GM21737 (cell line): ENCODE measurements at regions not wholly inside any gene's neighbourhood (a gene's known extent, or its start where the extent isn't known, plus 50 kb on each side); places are given as distances from the start of the nearest gene placed in this dataset.
"Not testable (repeated sequence)": the region's sequence is repeated elsewhere in the genome, so short reads cannot be mapped to it uniquely, and the experiment has no call there.

Experiments
- ATAC-seq: cut with Tn5 transposase; IDR thresholded peaks from one replicate; pipeline ENCODE4 v1.9.1; 2021; ENCODE audit warnings: mild to moderate bottlenecking, moderate library complexity; ENCODE audit not compliant: unreplicated experiment

DNA sequence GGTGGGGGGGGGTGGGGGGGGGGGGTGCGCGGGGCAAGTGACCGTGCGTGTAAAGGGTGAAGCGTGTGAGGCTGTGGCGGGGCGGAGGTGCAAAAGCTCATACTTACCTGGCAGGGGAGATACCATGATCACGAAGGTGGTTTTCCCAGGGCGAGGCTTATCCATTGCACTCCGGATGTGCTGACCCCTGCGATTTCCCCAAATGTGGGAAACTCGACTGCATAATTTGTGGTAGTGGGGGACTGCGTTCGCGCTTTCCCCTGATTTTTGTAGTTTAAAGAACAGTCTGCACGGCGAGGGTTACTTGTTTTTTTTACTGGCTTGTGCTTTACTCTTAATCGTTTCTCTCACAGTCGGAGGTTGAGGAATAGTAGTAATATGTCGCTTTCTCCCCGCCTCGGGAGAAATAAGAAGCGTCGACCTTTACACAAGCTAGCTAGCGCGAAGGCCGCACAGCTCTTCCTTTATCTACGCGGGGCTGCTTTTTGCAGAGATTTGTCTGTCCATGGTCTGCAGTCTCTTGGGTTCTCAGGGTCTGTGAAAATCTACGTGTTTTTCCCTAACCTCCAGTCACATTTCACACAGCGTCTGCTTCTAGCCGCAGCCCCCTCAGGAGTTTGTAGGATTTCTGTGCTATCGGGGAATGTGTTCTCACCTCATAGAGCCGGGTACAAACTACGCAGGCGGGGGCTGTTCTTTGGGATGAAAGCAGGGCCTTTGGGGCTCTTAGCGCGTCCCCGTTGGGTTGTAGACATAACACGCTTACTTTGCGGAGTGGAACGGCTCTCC lies 148.1 kb upstream of the NOTCH2NLA start:
- peak; percentile 91 for ATAC-seq

- ATAC-seq = peak; percentile 63
Observed at GRCh38 chr1:146376309-146376707, 147.5 kb upstream of the NOTCH2NLA start.

DNA sequence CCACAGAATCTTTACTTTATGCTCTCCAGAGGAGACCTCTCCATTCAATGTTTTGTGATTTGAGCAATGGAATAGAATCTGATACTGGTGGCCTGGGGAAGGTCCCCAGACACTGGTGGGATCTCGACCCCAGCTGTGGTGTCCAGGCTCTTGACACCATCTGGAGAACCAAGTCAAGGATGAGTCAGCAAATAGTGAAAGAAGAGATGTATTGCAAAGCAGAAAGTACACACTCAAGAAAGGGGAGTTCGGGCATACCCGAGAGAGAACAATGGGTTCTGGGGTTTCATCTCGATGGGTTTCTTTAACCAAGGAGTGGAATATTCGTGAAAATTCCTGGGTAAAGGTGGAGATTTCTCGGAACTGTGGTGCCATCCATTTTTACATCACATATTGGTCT lies 146.3 kb upstream of the NOTCH2NLA start:
- not testable (repeated sequence) for ATAC-seq

DNA sequence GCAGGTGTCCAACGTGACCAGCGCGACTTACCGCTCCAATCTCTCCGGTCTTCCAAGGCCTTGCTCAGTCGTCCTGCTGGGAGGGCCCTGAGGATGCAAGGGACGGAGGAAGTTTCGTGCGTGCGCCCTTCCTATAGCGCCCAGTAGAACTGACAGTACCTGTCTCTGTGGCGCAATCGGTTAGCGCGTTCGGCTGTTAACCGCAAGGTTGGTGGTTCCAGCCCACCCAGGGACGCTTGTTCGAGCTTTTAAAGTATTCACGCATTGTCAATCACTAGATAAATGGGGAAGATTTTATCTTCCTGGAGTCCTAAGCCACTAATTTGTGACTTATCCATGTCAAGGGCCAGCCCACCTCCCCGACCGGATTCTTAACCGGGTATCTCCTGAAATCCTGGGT lies 141.1 kb upstream of the NOTCH2NLA start:
- ATAC-seq = not testable (repeated sequence)

GRCh38 chr1:146355373-146355772 lies 126.6 kb upstream of the NOTCH2NLA start:
- ATAC-seq = not testable (repeated sequence)

DNA sequence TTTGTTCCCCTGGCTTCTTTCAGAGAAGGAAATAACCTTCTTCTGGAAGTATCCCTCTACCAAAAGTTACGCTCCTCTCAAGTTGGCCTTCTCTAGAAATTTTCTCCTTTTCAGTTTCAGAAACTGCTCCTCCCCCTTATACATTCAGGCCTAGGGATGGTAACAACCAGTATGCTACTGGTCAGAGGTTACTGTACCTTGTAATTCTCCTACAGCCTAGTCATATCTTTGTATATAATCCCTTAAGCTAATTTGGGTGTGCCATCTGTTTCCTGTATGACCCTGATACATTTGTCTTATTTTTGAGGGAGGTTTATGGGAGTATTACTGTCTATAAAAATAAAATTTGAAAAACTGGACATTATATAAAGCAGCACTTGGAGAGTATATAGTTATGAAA lies 98.0 kb upstream of the NOTCH2NLA start:
- not testable (repeated sequence) for ATAC-seq

DNA sequence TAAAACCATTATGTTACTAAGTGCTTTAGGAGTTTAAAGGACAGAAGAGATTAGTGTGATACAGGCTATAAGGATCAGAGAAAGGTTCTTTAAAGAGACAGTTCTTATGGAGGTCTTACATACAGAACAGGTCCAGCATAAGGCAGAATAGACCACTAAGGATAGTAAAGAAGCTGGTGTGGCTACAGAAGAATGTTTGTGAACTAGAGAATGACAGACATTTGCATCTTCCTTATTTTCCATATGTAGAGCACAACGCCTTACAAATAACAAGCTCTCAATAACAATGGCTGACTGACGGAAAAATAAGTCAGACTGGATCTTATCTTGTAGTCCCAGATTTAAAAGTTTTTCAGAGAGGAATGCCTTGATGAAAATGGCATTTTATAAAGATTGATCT lies 95.6 kb upstream of the NOTCH2NLA start:
- not testable (repeated sequence) for ATAC-seq

DNA sequence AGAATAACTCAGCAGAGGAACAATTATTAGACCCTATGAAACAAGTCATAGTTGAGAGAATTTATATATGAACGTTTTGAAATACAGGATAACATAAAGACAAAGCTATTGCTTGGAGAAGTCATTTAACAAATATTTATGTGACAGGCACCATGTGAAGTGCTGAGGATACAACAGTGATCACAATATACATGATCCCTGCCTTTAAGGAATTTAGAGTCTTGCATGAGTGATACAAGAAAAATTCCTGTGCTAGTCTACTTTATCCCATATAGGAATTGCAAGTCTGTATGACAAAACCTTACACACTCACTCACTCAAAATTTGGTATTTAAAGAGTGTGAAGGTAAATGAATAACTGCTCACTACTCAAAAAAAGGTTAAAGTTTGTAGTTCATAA lies 94.5 kb upstream of the NOTCH2NLA start:
- not testable (repeated sequence) for ATAC-seq

DNA sequence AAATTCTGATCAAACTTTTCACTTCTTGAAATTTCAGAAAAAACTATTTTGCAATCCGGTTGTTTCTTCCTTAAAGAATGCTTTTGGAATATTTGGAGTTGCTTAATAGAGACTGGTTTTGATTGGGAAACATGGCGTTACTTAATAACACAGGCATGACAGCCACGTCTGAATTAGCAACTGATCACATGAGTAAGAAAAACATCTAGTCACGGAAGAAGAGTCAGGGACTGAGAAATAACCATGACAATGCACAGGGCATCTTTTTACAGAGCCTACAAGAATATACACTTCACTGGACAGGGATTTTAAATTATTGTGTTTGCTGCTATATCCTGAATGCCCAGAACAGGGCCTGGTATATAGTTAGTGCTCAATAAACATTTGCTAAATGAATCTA lies 94.1 kb upstream of the NOTCH2NLA start:
- ATAC-seq = not testable (repeated sequence)

GRCh38 chr1:146318715-146319114 lies 89.9 kb upstream of the NOTCH2NLA start:
- ATAC-seq = not testable (repeated sequence)

- not testable (repeated sequence) for ATAC-seq
Observed at GRCh38 chr1:146317785-146318184, 89.0 kb upstream of the NOTCH2NLA start.

DNA sequence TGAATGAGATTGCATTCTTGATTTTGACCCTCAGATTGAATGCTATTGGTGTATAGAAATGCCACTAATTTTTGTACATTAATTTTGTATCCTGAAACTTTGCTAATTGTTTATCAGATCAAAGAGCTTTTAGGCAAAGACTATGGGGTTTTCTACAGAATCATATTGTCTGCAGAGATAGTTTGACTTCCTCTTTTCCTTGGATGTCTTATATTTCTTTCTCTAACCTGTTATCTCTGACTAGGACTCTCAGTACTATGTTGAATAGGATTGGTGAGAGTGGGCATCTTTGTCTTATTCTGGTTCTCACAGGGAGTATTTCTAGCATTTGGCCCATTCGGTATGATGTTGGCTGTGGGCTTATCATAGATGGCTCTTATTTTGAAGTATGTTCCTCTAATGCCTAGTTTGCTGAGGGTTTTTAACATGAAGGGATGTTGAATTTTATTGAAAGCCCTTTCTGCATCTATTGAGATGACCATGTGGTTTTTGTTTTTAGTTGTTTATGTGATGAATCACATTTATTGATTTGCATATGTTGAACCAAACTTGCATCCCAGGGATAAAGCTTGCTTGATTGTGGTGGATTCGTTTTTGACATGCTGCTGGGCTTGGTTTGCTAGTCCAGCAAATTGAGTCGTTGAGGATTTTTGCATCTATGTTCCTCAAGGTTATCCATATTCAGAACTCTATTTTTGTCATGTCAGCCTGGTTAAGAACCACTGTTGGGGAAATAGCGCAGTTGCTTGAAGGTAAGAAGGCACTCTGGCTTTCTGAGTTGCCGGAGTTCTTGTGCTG lies 85.8 kb upstream of the NOTCH2NLA start:
- ATAC-seq = not testable (repeated sequence)

DNA sequence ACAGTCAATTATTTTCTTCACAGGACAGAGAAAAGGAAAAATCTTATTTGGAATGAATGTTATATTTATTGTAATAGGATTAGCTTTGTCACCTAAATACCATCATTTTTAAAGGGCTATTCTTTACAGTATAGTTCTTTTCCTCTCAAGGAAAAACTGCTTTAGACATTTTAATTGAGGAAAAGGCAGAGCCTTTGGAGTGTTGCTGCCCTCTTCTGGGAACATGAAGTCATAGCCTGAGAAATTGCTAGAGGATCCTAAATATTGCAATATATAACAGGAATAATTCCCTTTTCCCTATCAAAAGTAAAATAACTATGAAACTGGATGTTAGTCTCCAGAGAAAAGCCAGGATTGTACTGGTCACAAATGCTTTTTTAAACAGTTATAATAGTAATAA lies 81.8 kb upstream of the NOTCH2NLA start:
- ATAC-seq = not testable (repeated sequence)

GRCh38 chr1:146309427-146309826 lies 80.6 kb upstream of the NOTCH2NLA start:
- ATAC-seq = not testable (repeated sequence)

GRCh38 chr1:146308892-146309291 lies 80.1 kb upstream of the NOTCH2NLA start:
- ATAC-seq = not testable (repeated sequence)

DNA sequence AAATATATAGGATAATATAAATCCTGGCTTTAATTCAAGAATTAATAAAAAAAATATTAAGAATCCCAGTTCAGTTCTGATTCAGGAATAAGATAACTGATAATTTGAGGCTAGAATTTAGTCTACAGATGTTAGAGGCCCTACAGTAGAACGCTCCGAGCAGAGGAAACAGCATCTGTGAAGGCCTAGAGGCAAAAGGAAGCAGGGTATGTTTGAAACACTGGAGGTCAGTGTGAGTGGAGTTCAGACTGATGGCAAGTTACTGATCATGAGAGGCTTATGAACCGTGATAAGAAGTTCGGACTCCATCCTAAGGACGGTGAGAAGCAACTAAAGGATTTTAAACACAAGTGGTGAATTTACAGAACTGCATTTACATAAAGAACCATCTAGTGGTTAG lies 79.3 kb upstream of the NOTCH2NLA start:
- ATAC-seq = not testable (repeated sequence)

DNA sequence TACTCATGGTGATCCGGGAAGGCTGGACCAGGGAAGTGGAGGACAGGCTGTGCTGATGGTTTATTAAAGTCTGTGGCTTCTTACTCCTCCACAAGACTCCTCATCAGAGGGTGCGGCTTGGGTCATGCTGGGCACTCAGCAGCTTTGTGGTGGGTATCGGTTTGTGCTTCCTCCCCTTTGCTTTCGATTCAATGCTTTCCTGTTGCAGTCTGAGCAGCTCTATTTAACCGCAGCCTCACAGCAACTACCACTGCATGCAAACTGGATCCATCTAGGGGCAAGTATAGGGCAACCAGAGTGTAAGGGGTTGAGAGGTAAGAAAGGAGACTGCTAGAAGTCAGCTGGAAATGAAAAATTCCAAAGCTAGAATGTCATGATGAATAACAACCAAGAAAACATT lies 78.8 kb upstream of the NOTCH2NLA start:
- ATAC-seq = peak; percentile 97

DNA sequence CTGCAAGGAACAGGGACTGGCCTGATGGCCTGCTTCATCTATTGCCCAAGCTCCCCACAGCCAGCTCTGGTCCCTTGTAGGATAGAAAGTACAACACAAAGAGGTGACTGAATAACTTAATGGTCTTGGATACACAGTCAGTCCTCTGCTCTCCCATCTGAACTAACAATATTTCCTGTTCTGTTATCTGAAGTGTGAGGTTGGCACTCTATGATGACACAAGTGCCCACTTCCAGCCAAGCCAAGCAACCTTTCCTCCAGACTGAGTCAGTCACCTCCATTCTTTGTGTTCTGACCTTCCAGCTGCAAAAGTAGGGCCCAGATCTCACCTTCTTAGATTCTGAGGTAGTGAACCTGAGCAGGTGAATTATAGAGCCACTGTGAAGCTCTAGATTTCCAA lies 77.8 kb upstream of the NOTCH2NLA start:
- not testable (repeated sequence) for ATAC-seq

DNA sequence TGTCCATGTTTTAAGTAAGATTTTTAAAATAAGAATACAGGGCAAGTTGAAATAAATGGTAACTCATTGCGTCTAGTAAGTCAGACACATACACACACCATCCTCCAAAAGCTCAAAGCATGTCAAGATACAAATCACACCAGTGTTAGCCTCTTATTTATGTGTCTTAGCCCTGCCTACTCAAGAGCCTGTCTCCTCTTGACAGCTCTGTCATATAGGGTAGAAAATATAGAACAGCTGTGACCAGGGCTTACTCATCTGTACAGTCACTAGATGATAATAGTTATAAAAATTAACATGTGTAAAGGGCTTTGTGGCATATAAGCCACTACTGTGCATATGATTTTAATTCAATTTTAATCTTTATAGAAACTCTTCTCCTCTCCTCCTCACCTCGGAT lies 76.6 kb upstream of the NOTCH2NLA start:
- ATAC-seq = not testable (repeated sequence)

DNA sequence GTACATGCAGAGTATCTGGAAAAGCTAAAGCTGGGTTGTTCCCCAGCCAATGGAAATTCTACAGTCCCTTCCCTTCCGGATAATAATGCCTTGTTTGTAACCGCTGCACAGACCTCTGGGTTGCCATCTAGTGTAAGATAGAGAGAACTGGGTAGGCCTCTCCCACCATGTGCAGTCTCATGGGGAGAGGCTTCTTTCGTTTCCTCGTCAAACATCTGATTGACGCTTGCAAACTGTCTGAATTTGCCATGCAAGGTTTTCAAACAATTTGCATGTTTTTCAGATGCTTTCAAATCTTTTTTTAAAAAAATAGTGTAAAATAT lies 69.7 kb upstream of the NOTCH2NLA start:
- peak; percentile 83 for ATAC-seq

GRCh38 chr1:146297781-146298574 lies 69.2 kb upstream of the NOTCH2NLA start:
- not testable (repeated sequence) for ATAC-seq
